A549 (cell line): ENCODE measurements at regions not wholly inside any gene's neighbourhood (a gene's known extent, or its start where the extent isn't known, plus 50 kb on each side); places are given as distances from the start of the nearest gene placed in this dataset.
"Not testable (repeated sequence)": the region's sequence is repeated elsewhere in the genome, so short reads cannot be mapped to it uniquely, and the experiment has no call there.

Experiments used
- CTCF ChIP-seq: fragments of >200 bp; sonication (Bioruptor Twin); formaldehyde crosslinking; IDR thresholded peaks from 3 replicates; pipeline ENCODE4 v1.5.1; 2016
- EP300 ChIP-seq, 2 experiments: fragments of >200 bp; sonication (Bioruptor Twin); formaldehyde crosslinking; IDR thresholded peaks; 2 replicates in 1 of 2; 3 replicates in 1 of 2; pipeline ENCODE4 v1.6.1; 2016 to 2017
- HOXA7 ChIP-seq: fragments of 250-450 bp; sonication (Bioruptor Pico); IDR thresholded peaks from 2 replicates; pipeline ENCODE4 v1.5.0; 2020; ENCODE audit warnings: mild to moderate bottlenecking, moderate library complexity
- JUN ChIP-seq, 2 experiments: fragments of >200 bp; sonication (Bioruptor Twin); formaldehyde crosslinking; IDR thresholded peaks; 2 replicates in 1 of 2; 3 replicates in 1 of 2; pipeline ENCODE4 v1.6.1; 2016 to 2017
- POLR2A ChIP-seq: IDR thresholded peaks from 2 replicates; pipeline ENCODE4 v1.6.1; 2012; ENCODE audit warnings: mild to moderate bottlenecking, low read length
- RAD21 ChIP-seq, 2 experiments: fragments of >200 bp in 1 of 2; sonication (Bioruptor Twin) in 1 of 2; formaldehyde crosslinking in 1 of 2; IDR thresholded peaks in 1 of 2; conservative IDR thresholded peaks in 1 of 2; 2 replicates in 1 of 2; 3 replicates in 1 of 2; pipeline ENCODE4 v1.6.1; 2012 to 2018; ENCODE audit warnings: inconsistent platforms in 1 of 2
- RCOR1 ChIP-seq: fragments of 150-350 bp; IDR thresholded peaks from 2 replicates; pipeline ENCODE4 v1.6.1; 2014; ENCODE audit warnings: antibody characterized with exemption, low read length, low read depth
- RFX5 ChIP-seq: fragments of 450-650 bp; IDR thresholded peaks from 2 replicates; pipeline ENCODE4 v1.7.1; 2014; ENCODE audit warnings: antibody characterized with exemption, mild to moderate bottlenecking, moderate library complexity
- SREBF2 ChIP-seq: fragments of 450-650 bp; IDR thresholded peaks from 2 replicates; pipeline ENCODE4 v1.6.1; 2014; ENCODE audit warnings: mild to moderate bottlenecking, moderate library complexity

- not testable (repeated sequence) for TF ChIP-seq RFX5; CTCF; RAD21 (conservative IDR thresholded peaks at IDR 0.05 in 1 of 2, IDR thresholded peaks at IDR 0.05 in 1 of 2); RCOR1; JUN (IDR thresholded peaks at IDR 0.05); SREBF2; EP300 (IDR thresholded peaks at IDR 0.05); HOXA7 (CRISPR knock-in tag); POLR2A
These were observed 94.9 kb downstream of the TMEM18 start for GRCh38 chr2:582289-582688.
